ENCODE measurements at regions not wholly inside any gene's neighbourhood (a gene's known extent, or its start where the extent isn't known, plus 50 kb on each side); places are given as distances from the start of the nearest gene placed in this dataset.

DNA sequence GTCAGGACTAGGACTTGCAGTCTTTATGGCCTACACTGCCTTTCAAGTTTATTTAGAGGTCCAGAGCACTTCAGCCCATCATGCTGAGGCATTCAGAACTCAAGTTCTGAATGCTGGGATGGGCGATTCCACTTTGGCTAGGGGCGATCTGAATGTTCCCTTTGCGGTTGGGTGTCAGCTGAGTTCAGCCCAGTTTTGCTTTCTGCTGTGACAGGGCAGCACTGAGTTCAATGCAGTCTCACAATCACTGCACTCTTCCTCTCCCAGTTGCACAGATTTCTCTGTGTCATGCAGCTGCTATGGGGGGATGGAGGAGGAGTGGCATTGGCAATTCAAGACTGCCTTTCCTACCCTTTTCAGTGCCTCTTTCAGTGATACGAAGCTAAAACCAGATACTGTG, 1232.0 kb upstream of the FAM98A start (continued):
- TF ChIP-seq WRNIP1 (IDR thresholded peaks at IDR 0.05; ENCODE audit: borderline replicate concordance, low read depth, low read length) = no peak
- no peak for TF ChIP-seq MLLT1 (IDR thresholded peaks at IDR 0.05)
- no peak for TF ChIP-seq SUZ12 (IDR thresholded peaks at IDR 0.05; ENCODE audit: unreplicated experiment)

DNA sequence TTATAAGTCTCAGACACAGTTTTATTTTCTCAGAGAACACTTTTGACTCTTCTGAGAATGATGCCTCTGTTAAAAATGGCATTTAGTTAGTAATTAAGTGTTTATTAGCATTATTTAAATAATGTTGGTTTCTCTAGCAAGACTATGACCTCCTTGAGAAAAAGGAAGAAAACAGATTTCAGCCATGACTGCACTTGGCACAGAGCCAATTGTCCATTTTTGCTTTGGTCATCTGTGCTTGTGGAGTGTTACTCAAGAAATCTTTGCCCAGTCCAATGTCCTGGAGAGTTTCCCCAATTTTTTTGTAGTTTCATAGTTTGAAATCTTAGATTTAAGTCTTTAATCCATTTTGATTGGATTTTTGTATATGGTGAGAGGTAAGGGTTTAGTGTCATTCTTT, 1229.4 kb upstream of the FAM98A start:
- in situ Hi-C loops (cut with MboI) (no loop called here), intact Hi-C loops (cut with micrococcal nuclease; ENCODE audit: unreplicated experiment) (no loop called here)
- ChIA-PET SMC1A (ENCODE audit: uncharacterized antibody, unreplicated experiment) (interaction anchor here (1.0 kb wide), 1 partner anchor 14 kb away, joined by 3 read pairs; no protein-coding TSS in a partner anchor), RAD21 (ENCODE audit: unreplicated experiment) (no interaction called here), POLR2A (no interaction called here), CTCF (no interaction called here)
- ATAC-seq (no peak), FAIRE-seq (no peak), DNase-seq (ENCODE audit: low read depth, low spot score) (no peak)
- Histone ChIP-seq H2AFZ (ENCODE audit: control insufficient read depth, low read depth, low read length) (no peak overlapping the region), H3K9ac (ENCODE audit: control insufficient read depth, insufficient read depth, low read length) (no peak overlapping the region), H3K79me2 (ENCODE audit: control insufficient read depth, insufficient read depth, low read length) (no peaks in the 10 kb centered on the region), H3K36me3 (ENCODE audit: control insufficient read depth in 2 of 2, insufficient read depth in 2 of 2, low read length in 1 of 2) (no peaks in the 10 kb centered on the region), H3K4me2 (ENCODE audit: control insufficient read depth, insufficient read depth) (no peak overlapping the region), H3K27ac (ENCODE audit: control insufficient read depth, insufficient read depth) (no peak overlapping the region), H4K20me1 (ENCODE audit: control insufficient read depth, insufficient read depth) (no peaks in the 10 kb centered on the region), H3K4me1 (ENCODE audit: control insufficient read depth, insufficient read depth, low read length) (no peaks in the 10 kb centered on the region), H3K27me3 (replicated peaks in 1 of 2; ENCODE audit: control insufficient read depth in 2 of 2, insufficient read depth in 2 of 2, low read length in 1 of 2) (no peaks in the 10 kb centered on the region), H3K9me3 (replicated peaks; ENCODE audit: control insufficient read depth, insufficient read depth, low read length) (no peaks in the 10 kb centered on the region), H3K4me3 (no peak overlapping the region)
- no TSS peak for BruUV-seq (replicated peaks)
- TF ChIP-seq ATF7 (IDR thresholded peaks at IDR 0.05; ENCODE audit: low read depth) (no peak), SPI1 (IDR thresholded peaks at IDR 0.05; ENCODE audit: borderline replicate concordance, insufficient read depth, low read depth, low read length) (no peak), MYC (IDR thresholded peaks at IDR 0.05; ENCODE audit: insufficient read depth, insufficient read length, insufficient replicate concordance, low read length, severe bottlenecking) (no peak)
- TF ChIP-seq, protein P1, sequence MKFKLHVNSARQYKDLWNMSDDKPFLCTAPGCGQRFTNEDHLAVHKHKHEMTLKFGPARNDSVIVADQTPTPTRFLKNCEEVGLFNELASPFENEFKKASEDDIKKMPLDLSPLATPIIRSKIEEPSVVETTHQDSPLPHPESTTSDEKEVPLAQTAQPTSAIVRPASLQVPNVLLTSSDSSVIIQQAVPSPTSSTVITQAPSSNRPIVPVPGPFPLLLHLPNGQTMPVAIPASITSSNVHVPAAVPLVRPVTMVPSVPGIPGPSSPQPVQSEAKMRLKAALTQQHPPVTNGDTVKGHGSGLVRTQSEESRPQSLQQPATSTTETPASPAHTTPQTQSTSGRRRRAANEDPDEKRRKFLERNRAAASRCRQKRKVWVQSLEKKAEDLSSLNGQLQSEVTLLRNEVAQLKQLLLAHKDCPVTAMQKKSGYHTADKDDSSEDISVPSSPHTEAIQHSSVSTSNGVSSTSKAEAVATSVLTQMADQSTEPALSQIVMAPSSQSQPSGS (IDR thresholded peaks at IDR 0.05; ENCODE audit: low read length) = no peak

Measured in GM12878 (cell line).